ENCODE measurements at regions not wholly inside any gene's neighbourhood (a gene's known extent, or its start where the extent isn't known, plus 50 kb on each side); places are given as distances from the start of the nearest gene placed in this dataset.

GRCh38 chr6:167672738-167673137 is 154.0 kb upstream of the AFDN start:
- DNase-seq (ENCODE audit: extremely low read depth, low read depth): no peak

GRCh38 chr6:167673946-167674345 is 152.8 kb upstream of the AFDN start:
- DNase-seq (ENCODE audit: extremely low read depth, low read depth): no peak

GRCh38 chr6:167674486-167674885 is 152.2 kb upstream of the AFDN start:
- DNase-seq (ENCODE audit: extremely low read depth, low read depth): no peak

GRCh38 chr6:167676000-167676665 is 150.6 kb upstream of the AFDN start:
- no peak for DNase-seq (ENCODE audit: extremely low read depth, low read depth)

GRCh38 chr6:167676666-167677421 is 149.9 kb upstream of the AFDN start:
- no peak for DNase-seq (ENCODE audit: extremely low read depth, low read depth)

GRCh38 chr6:167677422-167677789 is 149.3 kb upstream of the AFDN start:
- DNase-seq (ENCODE audit: extremely low read depth, low read depth): no peak

GRCh38 chr6:167678102-167679101 is 148.3 kb upstream of the AFDN start:
- no peak for DNase-seq (ENCODE audit: extremely low read depth, low read depth)

- DNase-seq (ENCODE audit: extremely low read depth, low read depth): no peak
Observed at GRCh38 chr6:167679122-167679736, 147.5 kb upstream of the AFDN start.

- no peak for DNase-seq (ENCODE audit: extremely low read depth, low read depth)
Observed at GRCh38 chr6:167679790-167680604, 146.7 kb upstream of the AFDN start.

GRCh38 chr6:167680605-167681149 is 146.0 kb upstream of the AFDN start:
- DNase-seq (ENCODE audit: extremely low read depth, low read depth): no peak

- DNase-seq (ENCODE audit: extremely low read depth, low read depth): no peak
Observed at GRCh38 chr6:167682125-167682524, 144.6 kb upstream of the AFDN start.

GRCh38 chr6:167682546-167683027 is 144.1 kb upstream of the AFDN start:
- no peak for DNase-seq (ENCODE audit: extremely low read depth, low read depth)

GRCh38 chr6:167683028-167683862 is 143.5 kb upstream of the AFDN start:
- DNase-seq (ENCODE audit: extremely low read depth, low read depth): peak; percentile 43

GRCh38 chr6:167684276-167685104 is 142.2 kb upstream of the AFDN start:
- DNase-seq (ENCODE audit: extremely low read depth, low read depth): no peak

- no peak for DNase-seq (ENCODE audit: extremely low read depth, low read depth)
Observed at GRCh38 chr6:167685654-167686053, 141.1 kb upstream of the AFDN start.

GRCh38 chr6:167686204-167686893 is 140.4 kb upstream of the AFDN start:
- no peak for DNase-seq (ENCODE audit: extremely low read depth, low read depth)

GRCh38 chr6:167687116-167687725 is 139.5 kb upstream of the AFDN start:
- no peak for DNase-seq (ENCODE audit: extremely low read depth, low read depth)

Measured in NCI-H460 (cell line).